ENCODE measurements at regions not wholly inside any gene's neighbourhood (a gene's known extent, or its start where the extent isn't known, plus 50 kb on each side); places are given as distances from the start of the nearest gene placed in this dataset.

GRCh38 chr16:10282367-10282766 lies 100.1 kb upstream of the GRIN2A start:
- Histone ChIP-seq H3K9ac (replicated peaks in 1 of 4; ENCODE audit: extremely low read depth in 1 of 4, low read depth in 3 of 4, low read length in 3 of 4) (no peak overlapping the region), H3K18ac (ENCODE audit: extremely low read depth, low read length) (no peak overlapping the region), H4K8ac (ENCODE audit: extremely low read depth, insufficient read depth, low read length) (no peak overlapping the region), H3K23me2 (ENCODE audit: low read depth, low read length) (no peaks in the 10 kb centered on the region), H2AFZ (ENCODE audit: low read length) (no peak overlapping the region), H3K79me2 (ENCODE audit: control insufficient read depth in 1 of 2, insufficient read depth in 2 of 2, low read length in 2 of 2) (no peaks in the 10 kb centered on the region), H3K23ac (ENCODE audit: insufficient read length) (no peak overlapping the region), H4K91ac (replicated peaks; ENCODE audit: insufficient read length, low read length) (no peak overlapping the region), H2BK120ac (replicated peaks; ENCODE audit: low read depth, low read length) (no peak overlapping the region), H3K14ac (ENCODE audit: insufficient read length) (no peak overlapping the region), H4K5ac (ENCODE audit: insufficient read length, low read depth, low read length) (no peak overlapping the region), H3K4me2 (ENCODE audit: insufficient read depth in 1 of 2, low read depth in 2 of 2, low read length in 2 of 2) (no peak overlapping the region), H3K9me3 (ENCODE audit: insufficient read depth in 2 of 2, low read depth in 1 of 2, low read length in 1 of 2) (peaks cover 8 to 9% of the 10 kb centered on the region in 2 experiments), H3K4me1 (replicated peaks in 1 of 4; ENCODE audit: control insufficient read depth in 3 of 4, insufficient read depth in 4 of 4, low read length in 3 of 4) (no peaks in the 10 kb centered on the region), H3K56ac (replicated peaks; ENCODE audit: insufficient read length, low read depth, low read length) (no peak overlapping the region), H3K79me1 (ENCODE audit: low read depth, low read length) (no peaks in the 10 kb centered on the region), H4K20me1 (replicated peaks in 1 of 2; ENCODE audit: control insufficient read depth in 1 of 2, insufficient read depth in 2 of 2, low read length in 2 of 2) (no peaks in the 10 kb centered on the region), H3K4me3 (ENCODE audit: extremely low read depth in 1 of 4, insufficient read depth in 2 of 4, low read depth in 3 of 4, low read length in 4 of 4) (no peak overlapping the region), H2BK15ac (ENCODE audit: low read length) (no peak overlapping the region), H2AK5ac (ENCODE audit: low read depth, low read length) (no peak overlapping the region), H2BK20ac (ENCODE audit: low read length) (no peak overlapping the region), H3K4ac (replicated peaks; ENCODE audit: insufficient read length, low read depth, low read length) (no peak overlapping the region), H2BK5ac (ENCODE audit: low read depth, low read length) (no peak overlapping the region), H3K27ac (ENCODE audit: low read depth, low read length) (no peak overlapping the region), H2BK12ac (ENCODE audit: low read depth, low read length) (no peak overlapping the region), H3K27me3 (replicated peaks in 1 of 4; ENCODE audit: control insufficient read depth in 3 of 4, extremely low read depth in 1 of 4, insufficient read depth in 3 of 4, low read length in 3 of 4) (no peaks in the 10 kb centered on the region), H3K36me3 (ENCODE audit: control insufficient read depth in 2 of 4, insufficient read depth in 4 of 4, low read length in 3 of 4) (no peaks in the 10 kb centered on the region)
- 79% methylated on average over 3 of the region's 3 CpGs; no CpG with 5 or more reads in 1 of the 2 experiments for WGBS, 2 experiments (ENCODE audit: extremely low coverage in 1 of 2, insufficient coverage in 1 of 2, insufficient read length in 1 of 2, insufficient replicate concordance in 2 of 2, low coverage in 1 of 2, low lambda C conversion rate in 2 of 2, missing lambda C conversion rate in 1 of 2)
- FAIRE-seq = no peak
- CTCF ChIA-PET (ENCODE audit: partially characterized antibody) = no interaction called here
- POLR2A ChIA-PET (ENCODE audit: partially characterized antibody) = no interaction called here
- DNase-seq (ENCODE audit: low read depth in 1 of 2, low spot score in 2 of 2) = no peak
- TF ChIP-seq MAFK (IDR thresholded peaks at IDR 0.05; ENCODE audit: low read depth, low read length) = no peak
- TF ChIP-seq HDAC6 (IDR thresholded peaks at IDR 0.05; ENCODE audit: low read depth, low read length) = no peak
- TF ChIP-seq YY1 (IDR thresholded peaks at IDR 0.05; ENCODE audit: low read depth, low read length) = no peak
- no peak for TF ChIP-seq ZNF274 (IDR thresholded peaks at IDR 0.05; ENCODE audit: borderline replicate concordance, extremely low read depth, low read length)
- no peak for TF ChIP-seq SIRT6 (IDR thresholded peaks at IDR 0.05; ENCODE audit: low read length)
- no peak for TF ChIP-seq SIX5 (IDR thresholded peaks at IDR 0.05; ENCODE audit: low read depth, low read length)

Measured in H1 (cell line).